ENCODE measurements at regions not wholly inside any gene's neighbourhood (a gene's known extent, or its start where the extent isn't known, plus 50 kb on each side); places are given as distances from the start of the nearest gene placed in this dataset.

- TF ChIP-seq, protein P1, sequence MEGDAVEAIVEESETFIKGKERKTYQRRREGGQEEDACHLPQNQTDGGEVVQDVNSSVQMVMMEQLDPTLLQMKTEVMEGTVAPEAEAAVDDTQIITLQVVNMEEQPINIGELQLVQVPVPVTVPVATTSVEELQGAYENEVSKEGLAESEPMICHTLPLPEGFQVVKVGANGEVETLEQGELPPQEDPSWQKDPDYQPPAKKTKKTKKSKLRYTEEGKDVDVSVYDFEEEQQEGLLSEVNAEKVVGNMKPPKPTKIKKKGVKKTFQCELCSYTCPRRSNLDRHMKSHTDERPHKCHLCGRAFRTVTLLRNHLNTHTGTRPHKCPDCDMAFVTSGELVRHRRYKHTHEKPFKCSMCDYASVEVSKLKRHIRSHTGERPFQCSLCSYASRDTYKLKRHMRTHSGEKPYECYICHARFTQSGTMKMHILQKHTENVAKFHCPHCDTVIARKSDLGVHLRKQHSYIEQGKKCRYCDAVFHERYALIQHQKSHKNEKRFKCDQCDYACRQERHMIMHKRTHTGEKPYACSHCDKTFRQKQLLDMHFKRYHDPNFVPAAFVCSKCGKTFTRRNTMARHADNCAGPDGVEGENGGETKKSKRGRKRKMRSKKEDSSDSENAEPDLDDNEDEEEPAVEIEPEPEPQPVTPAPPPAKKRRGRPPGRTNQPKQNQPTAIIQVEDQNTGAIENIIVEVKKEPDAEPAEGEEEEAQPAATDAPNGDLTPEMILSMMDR (IDR thresholded peaks at IDR 0.05; ENCODE audit: borderline replicate concordance, insufficient read depth, low read depth, low read length): no peak
- no peak overlapping the region for H3K4me3 ChIP-seq (ENCODE audit: low read depth, low read length)
Measured at GRCh38 chr18:11511434-11512095, 97.8 kb upstream of the SLC35G4 start.

DNA sequence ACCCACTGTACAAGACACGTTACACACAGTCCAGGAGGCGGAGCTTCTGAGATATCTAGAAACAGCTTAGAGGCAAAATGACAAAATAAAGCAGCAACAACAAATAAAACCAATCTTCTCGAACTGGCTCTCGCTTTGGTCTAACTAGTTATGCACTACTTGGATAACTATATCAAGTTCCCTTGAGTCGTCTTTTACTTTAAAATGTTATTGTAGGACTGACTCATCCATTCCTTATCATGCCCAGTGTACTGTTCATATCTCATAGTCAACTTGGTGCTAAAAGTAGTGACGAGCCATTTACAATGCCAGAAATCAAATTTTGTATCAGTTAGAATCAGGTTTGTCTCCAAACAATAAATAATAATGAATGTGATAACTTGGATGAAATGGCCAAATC, 102.5 kb upstream of the SLC35G4 start:
- no peak overlapping the region for H3K4me3 ChIP-seq (ENCODE audit: low read depth, low read length)
- TF ChIP-seq, protein P1 (IDR thresholded peaks at IDR 0.05; ENCODE audit: borderline replicate concordance, insufficient read depth, low read depth, low read length): no peak

DNA sequence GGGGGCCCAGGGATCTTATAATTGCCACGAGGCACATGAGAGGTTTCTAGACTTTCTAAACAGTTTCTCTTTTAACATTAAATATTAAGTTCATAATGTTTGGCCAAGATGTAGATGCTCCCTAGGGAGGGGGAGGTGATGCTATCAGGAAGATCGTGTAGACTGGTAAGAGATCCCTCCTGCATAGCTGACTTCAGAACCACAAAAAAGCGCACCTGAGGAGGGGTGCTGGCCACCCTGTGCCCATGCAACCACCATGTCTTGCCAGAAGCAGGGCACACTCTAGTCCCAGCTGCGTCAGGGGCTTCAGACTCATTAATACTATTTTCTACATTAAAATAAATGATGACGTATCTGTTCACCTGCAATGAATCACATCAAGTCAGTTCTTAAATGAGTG, 103.4 kb upstream of the SLC35G4 start:
- TF ChIP-seq, protein P1 (IDR thresholded peaks at IDR 0.05; ENCODE audit: borderline replicate concordance, insufficient read depth, low read depth, low read length): no peak
- no peak overlapping the region for H3K4me3 ChIP-seq (ENCODE audit: low read depth, low read length)

- H3K4me3 ChIP-seq (ENCODE audit: low read depth, low read length): no peak overlapping the region
- TF ChIP-seq, protein P1 (IDR thresholded peaks at IDR 0.05; ENCODE audit: borderline replicate concordance, insufficient read depth, low read depth, low read length): no peak
Measured at GRCh38 chr18:11504962-11505361, 104.4 kb upstream of the SLC35G4 start.

GRCh38 chr18:11502368-11502767, 107.0 kb upstream of the SLC35G4 start:
- H3K4me3 ChIP-seq (ENCODE audit: low read depth, low read length): no peak overlapping the region
- TF ChIP-seq, protein P1 (IDR thresholded peaks at IDR 0.05; ENCODE audit: borderline replicate concordance, insufficient read depth, low read depth, low read length): no peak

GRCh38 chr18:11501352-11501751, 108.0 kb upstream of the SLC35G4 start:
- H3K4me3 ChIP-seq (ENCODE audit: low read depth, low read length): no peak overlapping the region
- TF ChIP-seq, protein P1 (IDR thresholded peaks at IDR 0.05; ENCODE audit: borderline replicate concordance, insufficient read depth, low read depth, low read length): no peak

All from GM12875 (cell line).